GM23338 (cell line): ENCODE measurements at regions not wholly inside any gene's neighbourhood (a gene's known extent, or its start where the extent isn't known, plus 50 kb on each side); places are given as distances from the start of the nearest gene placed in this dataset.

Experiments
- ATAC-seq: fragments of 200-7000 bp; cut with Tn5 transposase; 3 replicates; pipeline ENCODE4 v1.9.1; 2020
- DNase-seq: peaks from one replicate; pipeline ENCODE4 v3.0.0-alpha.2; 2015; ENCODE audit warnings: low spot score
- H2AFZ ChIP-seq: fragments of 200-600 bp; sonication (generic); 2 replicates; pipeline ENCODE4 v1.8.0; 2016; ENCODE audit warnings: antibody characterized with exemption, mild to moderate bottlenecking, moderate library complexity
- H3F3A ChIP-seq: fragments of 200-600 bp; sonication (generic); replicated peaks from 2 replicates; pipeline ENCODE4 v1.8.0; 2017; ENCODE audit warnings: antibody characterized with exemption, mixed run types, low read depth
- H3K27ac ChIP-seq: fragments of 200-600 bp; sonication (generic); 2 replicates; pipeline ENCODE4 v1.6.1; 2016; ENCODE audit warnings: low read depth
- H3K27me3 ChIP-seq: fragments of 200-600 bp; sonication (generic); 2 replicates; pipeline ENCODE4 v1.8.0; 2016; ENCODE audit warnings: mild to moderate bottlenecking, mixed run types, moderate library complexity; ENCODE audit not compliant: insufficient read depth
- H3K36me3 ChIP-seq: fragments of 200-600 bp; sonication (generic); 2 replicates; pipeline ENCODE4 v1.8.0; 2016; ENCODE audit warnings: mild to moderate bottlenecking; ENCODE audit not compliant: insufficient read depth
- H3K4me1 ChIP-seq: fragments of 200-600 bp; sonication (generic); 2 replicates; pipeline ENCODE4 v1.8.0; 2016; ENCODE audit warnings: mild to moderate bottlenecking, moderate library complexity; ENCODE audit not compliant: insufficient read depth
- H3K4me2 ChIP-seq: fragments of 200-600 bp; sonication (generic); 2 replicates; pipeline ENCODE4 v1.7.1; 2017; ENCODE audit warnings: mixed run types
- H3K4me3 ChIP-seq: fragments of 200-600 bp; sonication (generic); 2 replicates; pipeline ENCODE4 v1.6.1; 2016; ENCODE audit warnings: mixed run types
- H3K79me2 ChIP-seq: fragments of 200-600 bp; sonication (generic); replicated peaks from 2 replicates; pipeline ENCODE4 v1.8.0; 2017; ENCODE audit warnings: mild to moderate bottlenecking; ENCODE audit not compliant: insufficient read depth
- H3K9me2 ChIP-seq: fragments of 200-600 bp; sonication (generic); 2 replicates; pipeline ENCODE4 v1.8.0; 2017; ENCODE audit not compliant: insufficient read depth
- H4K20me1 ChIP-seq: fragments of 200-600 bp; sonication (generic); replicated peaks from 2 replicates; pipeline ENCODE4 v1.8.0; 2017; ENCODE audit warnings: mild to moderate bottlenecking; ENCODE audit not compliant: insufficient read depth
- H3K27ac Mint-ChIP-seq: 2 replicates; pipeline ENCODE4 v1.8.0; 2020; ENCODE audit warnings: inconsistent platforms, mild to moderate bottlenecking, moderate library complexity, mixed read lengths
- H3K27me3 Mint-ChIP-seq: 3 replicates; pipeline ENCODE4 v1.8.0; 2022; ENCODE audit warnings: low read depth, mild to moderate bottlenecking, moderate library complexity, mixed read lengths, inconsistent platforms; ENCODE audit not compliant: insufficient read depth, poor library complexity
- H3K36me3 Mint-ChIP-seq: 3 replicates; pipeline ENCODE4 v1.8.0; 2021; ENCODE audit warnings: low read depth, mild to moderate bottlenecking, inconsistent platforms, moderate library complexity, mixed read lengths
- H3K4me1 Mint-ChIP-seq: 3 replicates; pipeline ENCODE4 v1.8.0; 2020; ENCODE audit warnings: mild to moderate bottlenecking, inconsistent platforms, mixed read lengths
- H3K4me3 Mint-ChIP-seq: 3 replicates; pipeline ENCODE4 v1.8.0; 2021; ENCODE audit warnings: moderate library complexity, mild to moderate bottlenecking, inconsistent platforms, mixed read lengths
- H3K9me3 Mint-ChIP-seq: 3 replicates; pipeline ENCODE4 v1.8.0; 2020; ENCODE audit warnings: moderate library complexity, mild to moderate bottlenecking, inconsistent platforms, mixed read lengths
- CREB1 ChIP-seq: fragments of 250-450 bp; sonication (Bioruptor Pico); IDR thresholded peaks from 2 replicates; pipeline ENCODE4 v1.5.0; 2020; ENCODE audit warnings: low read depth, mild to moderate bottlenecking, moderate library complexity
- CTCF ChIP-seq, 2 experiments: fragments of 200-600 bp in 1 of 2; sonication (generic) in 1 of 2; conservative IDR thresholded peaks; 2 replicates each; pipeline versions ENCODE4 v1.5.1 to v1.6.1; 2016 to 2017; ENCODE audit warnings: antibody characterized with exemption in 2 of 2, low read depth in 2 of 2, mild to moderate bottlenecking in 2 of 2, moderate library complexity in 1 of 2
- ETS1 ChIP-seq: IDR thresholded peaks from 2 replicates; pipeline ENCODE4 v1.6.1; 2016; ENCODE audit warnings: antibody characterized with exemption
- EZH2 ChIP-seq: fragments of 200-600 bp; sonication (generic); IDR thresholded peaks from one replicate; pipeline ENCODE4 v1.8.0; 2017; ENCODE audit warnings: antibody characterized with exemption, mild to moderate bottlenecking, low read depth; ENCODE audit not compliant: unreplicated experiment
- EZH2phosphoT487 ChIP-seq: fragments of 200-600 bp; sonication (generic); IDR thresholded peaks from one replicate; pipeline ENCODE4 v1.8.1; 2018; ENCODE audit warnings: antibody characterized with exemption; ENCODE audit not compliant: unreplicated experiment
- JUNB ChIP-seq: IDR thresholded peaks from one replicate; pipeline ENCODE4 v1.6.1; 2016; ENCODE audit warnings: antibody characterized with exemption; ENCODE audit not compliant: unreplicated experiment
- NANOG ChIP-seq: IDR thresholded peaks from 2 replicates; pipeline ENCODE4 v1.6.1; 2016; ENCODE audit warnings: antibody characterized with exemption, borderline replicate concordance
- POLR2AphosphoS5 ChIP-seq: IDR thresholded peaks from 2 replicates; pipeline ENCODE4 v1.6.1; 2016; ENCODE audit warnings: antibody characterized with exemption, low read depth
- REST ChIP-seq: IDR thresholded peaks from one replicate; pipeline ENCODE4 v1.6.1; 2018; ENCODE audit warnings: antibody characterized with exemption; ENCODE audit not compliant: unreplicated experiment
- STAT1 ChIP-seq: IDR thresholded peaks from one replicate; pipeline ENCODE4 v1.6.1; 2016; ENCODE audit warnings: antibody characterized with exemption; ENCODE audit not compliant: unreplicated experiment
- ZNF114 ChIP-seq: fragments of 250-450 bp; sonication (Bioruptor Pico); IDR thresholded peaks from 2 replicates; pipeline ENCODE4 v1.5.0; 2020; ENCODE audit warnings: mild to moderate bottlenecking, moderate library complexity
- ZNF331 ChIP-seq: fragments of 250-450 bp; sonication (Bioruptor Pico); IDR thresholded peaks from 2 replicates; pipeline ENCODE4 v1.5.0; 2020; ENCODE audit warnings: low read depth, mild to moderate bottlenecking, moderate library complexity
- TF ChIP-seq, protein P1 (sequence below): fragments of 250-450 bp; sonication (Bioruptor Pico); IDR thresholded peaks from 2 replicates; pipeline ENCODE4 v1.5.0; 2020; ENCODE audit warnings: mild to moderate bottlenecking, moderate library complexity

DNA sequence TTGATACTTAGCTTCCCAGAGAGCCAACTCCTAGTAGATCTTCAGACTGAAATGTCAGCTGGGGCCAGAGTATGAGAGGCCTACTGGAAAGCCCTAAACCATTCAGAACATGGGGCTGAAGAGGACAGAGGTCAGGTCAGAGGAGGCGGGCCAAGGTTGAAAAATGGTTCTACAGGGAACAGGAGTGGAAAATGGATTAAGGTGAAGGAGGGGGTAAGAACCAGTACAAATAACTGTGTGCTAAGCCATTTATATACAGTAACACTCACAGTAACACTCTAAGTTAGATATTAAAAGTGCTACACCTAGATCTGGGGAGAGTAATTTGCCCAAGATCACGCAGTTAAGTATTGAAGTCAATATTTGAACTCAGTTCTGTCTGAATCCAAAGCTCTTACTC lies 313.2 kb upstream of the MAP3K7 start:
- no peak for ATAC-seq

More for the DNA sequence above, 313.2 kb upstream of the MAP3K7 start:
- TF ChIP-seq JUNB (no peak), POLR2AphosphoS5 (no peak), ZNF331 (no peak), EZH2phosphoT487 (no peak), ZNF114 (CRISPR knock-in tag) (no peak), NANOG (no peak), CTCF (conservative IDR thresholded peaks at IDR 0.05; ENCODE audit: low read depth in 2 of 2) (no peak), REST (no peak), ETS1 (no peak), EZH2 (no peak), STAT1 (no peak), CREB1 (CRISPR knock-in tag) (no peak)
- TF ChIP-seq, protein P1, sequence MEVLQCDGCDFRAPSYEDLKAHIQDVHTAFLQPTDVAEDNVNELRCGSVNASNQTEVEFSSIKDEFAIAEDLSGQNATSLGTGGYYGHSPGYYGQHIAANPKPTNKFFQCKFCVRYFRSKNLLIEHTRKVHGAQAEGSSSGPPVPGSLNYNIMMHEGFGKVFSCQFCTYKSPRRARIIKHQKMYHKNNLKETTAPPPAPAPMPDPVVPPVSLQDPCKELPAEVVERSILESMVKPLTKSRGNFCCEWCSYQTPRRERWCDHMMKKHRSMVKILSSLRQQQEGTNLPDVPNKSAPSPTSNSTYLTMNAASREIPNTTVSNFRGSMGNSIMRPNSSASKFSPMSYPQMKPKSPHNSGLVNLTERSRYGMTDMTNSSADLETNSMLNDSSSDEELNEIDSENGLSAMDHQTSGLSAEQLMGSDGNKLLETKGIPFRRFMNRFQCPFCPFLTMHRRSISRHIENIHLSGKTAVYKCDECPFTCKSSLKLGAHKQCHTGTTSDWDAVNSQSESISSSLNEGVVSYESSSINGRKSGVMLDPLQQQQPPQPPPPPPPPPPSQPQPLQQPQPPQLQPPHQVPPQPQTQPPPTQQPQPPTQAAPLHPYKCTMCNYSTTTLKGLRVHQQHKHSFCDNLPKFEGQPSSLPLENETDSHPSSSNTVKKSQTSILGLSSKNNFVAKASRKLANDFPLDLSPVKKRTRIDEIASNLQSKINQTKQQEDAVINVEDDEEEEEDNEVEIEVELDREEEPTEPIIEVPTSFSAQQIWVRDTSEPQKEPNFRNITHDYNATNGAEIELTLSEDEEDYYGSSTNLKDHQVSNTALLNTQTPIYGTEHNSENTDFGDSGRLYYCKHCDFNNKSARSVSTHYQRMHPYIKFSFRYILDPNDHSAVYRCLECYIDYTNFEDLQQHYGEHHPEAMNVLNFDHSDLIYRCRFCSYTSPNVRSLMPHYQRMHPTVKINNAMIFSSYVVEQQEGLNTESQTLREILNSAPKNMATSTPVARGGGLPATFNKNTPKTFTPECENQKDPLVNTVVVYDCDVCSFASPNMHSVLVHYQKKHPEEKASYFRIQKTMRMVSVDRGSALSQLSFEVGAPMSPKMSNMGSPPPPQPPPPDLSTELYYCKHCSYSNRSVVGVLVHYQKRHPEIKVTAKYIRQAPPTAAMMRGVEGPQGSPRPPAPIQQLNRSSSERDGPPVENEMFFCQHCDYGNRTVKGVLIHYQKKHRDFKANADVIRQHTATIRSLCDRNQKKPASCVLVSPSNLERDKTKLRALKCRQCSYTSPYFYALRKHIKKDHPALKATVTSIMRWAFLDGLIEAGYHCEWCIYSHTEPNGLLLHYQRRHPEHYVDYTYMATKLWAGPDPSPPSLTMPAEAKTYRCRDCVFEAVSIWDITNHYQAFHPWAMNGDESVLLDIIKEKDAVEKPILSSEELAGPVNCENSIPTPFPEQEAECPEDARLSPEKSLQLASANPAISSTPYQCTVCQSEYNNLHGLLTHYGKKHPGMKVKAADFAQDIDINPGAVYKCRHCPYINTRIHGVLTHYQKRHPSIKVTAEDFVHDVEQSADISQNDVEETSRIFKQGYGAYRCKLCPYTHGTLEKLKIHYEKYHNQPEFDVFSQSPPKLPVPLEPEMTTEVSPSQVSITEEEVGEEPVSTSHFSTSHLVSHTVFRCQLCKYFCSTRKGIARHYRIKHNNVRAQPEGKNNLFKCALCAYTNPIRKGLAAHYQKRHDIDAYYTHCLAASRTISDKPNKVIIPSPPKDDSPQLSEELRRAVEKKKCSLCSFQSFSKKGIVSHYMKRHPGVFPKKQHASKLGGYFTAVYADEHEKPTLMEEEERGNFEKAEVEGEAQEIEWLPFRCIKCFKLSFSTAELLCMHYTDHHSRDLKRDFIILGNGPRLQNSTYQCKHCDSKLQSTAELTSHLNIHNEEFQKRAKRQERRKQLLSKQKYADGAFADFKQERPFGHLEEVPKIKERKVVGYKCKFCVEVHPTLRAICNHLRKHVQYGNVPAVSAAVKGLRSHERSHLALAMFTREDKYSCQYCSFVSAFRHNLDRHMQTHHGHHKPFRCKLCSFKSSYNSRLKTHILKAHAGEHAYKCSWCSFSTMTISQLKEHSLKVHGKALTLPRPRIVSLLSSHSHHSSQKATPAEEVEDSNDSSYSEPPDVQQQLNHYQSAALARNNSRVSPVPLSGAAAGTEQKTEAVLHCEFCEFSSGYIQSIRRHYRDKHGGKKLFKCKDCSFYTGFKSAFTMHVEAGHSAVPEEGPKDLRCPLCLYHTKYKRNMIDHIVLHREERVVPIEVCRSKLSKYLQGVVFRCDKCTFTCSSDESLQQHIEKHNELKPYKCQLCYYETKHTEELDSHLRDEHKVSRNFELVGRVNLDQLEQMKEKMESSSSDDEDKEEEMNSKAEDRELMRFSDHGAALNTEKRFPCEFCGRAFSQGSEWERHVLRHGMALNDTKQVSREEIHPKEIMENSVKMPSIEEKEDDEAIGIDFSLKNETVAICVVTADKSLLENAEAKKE (CRISPR knock-in tag) = no peak
- no peak overlapping the region for H3K4me2 ChIP-seq
- H3F3A ChIP-seq = no peaks in the 10 kb centered on the region
- peaks cover 17% of the 10 kb centered on the region; the same call in 1 of the 2 replicates for H3K9me2 ChIP-seq
- H3K27me3 ChIP-seq = no peaks in the 10 kb centered on the region
- peaks cover 5% of the 10 kb centered on the region; the same call in 1 of the 2 replicates for H3K4me1 ChIP-seq
- Mint-ChIP-seq H3K36me3 (no peaks in the 10 kb centered on the region), H3K4me1 (peaks cover 14% of the 10 kb centered on the region; the same call in 2 of the 3 replicates), H3K9me3 (no peaks in the 10 kb centered on the region), H3K4me3 (no peak overlapping the region), H3K27ac (no peak overlapping the region), H3K27me3 (no peaks in the 10 kb centered on the region)
- H3K4me3 ChIP-seq = no peak overlapping the region
- H3K36me3 ChIP-seq = no peaks in the 10 kb centered on the region
- H3K79me2 ChIP-seq = no peaks in the 10 kb centered on the region
- H4K20me1 ChIP-seq = no peaks in the 10 kb centered on the region
- H3K27ac ChIP-seq = no peak overlapping the region
- no peak overlapping the region for H2AFZ ChIP-seq
- no peak for DNase-seq
